ENCODE measurements at regions not wholly inside any gene's neighbourhood (a gene's known extent, or its start where the extent isn't known, plus 50 kb on each side); places are given as distances from the start of the nearest gene placed in this dataset.
"Not testable (repeated sequence)": the region's sequence is repeated elsewhere in the genome, so short reads cannot be mapped to it uniquely, and the experiment has no call there.

DNA sequence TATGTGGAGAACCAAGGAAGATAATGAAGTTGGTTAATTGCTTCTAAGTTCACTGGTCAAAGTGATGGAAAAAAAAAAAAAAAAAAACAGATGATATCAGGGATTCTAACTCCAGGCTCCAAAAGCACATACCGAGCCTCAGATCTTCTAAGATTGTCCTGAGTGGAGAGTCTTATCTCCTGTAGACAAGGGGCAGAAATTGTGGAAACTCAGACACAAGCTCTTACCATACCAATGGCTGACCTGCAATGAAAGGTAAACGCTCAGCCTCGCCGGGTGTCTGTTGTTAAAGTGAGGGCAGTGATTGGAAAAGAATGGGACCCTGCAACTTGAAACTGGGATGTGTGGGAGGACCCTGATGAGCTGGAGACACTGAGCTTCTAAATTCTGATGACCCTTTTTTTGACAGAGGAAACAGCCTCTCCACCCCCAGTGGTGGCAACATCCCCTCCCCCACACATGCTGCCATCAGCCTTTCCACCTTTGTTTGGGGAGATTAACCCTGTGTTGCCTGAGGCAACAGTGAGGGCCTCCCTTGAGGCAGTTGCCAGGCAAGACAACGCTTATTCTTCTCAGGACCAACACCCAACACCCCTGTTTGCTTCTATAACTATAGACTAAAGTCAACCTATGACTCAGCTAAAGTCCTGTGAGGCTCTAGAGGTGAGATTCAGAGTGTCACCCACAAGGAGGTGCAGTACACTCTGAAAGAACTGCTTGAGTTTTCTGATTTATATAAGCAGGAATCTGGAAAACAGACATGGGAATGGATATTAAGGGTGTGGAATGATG is 154.0 kb downstream of the THBS2 start:
- DNase-seq = peak; percentile 72

DNA sequence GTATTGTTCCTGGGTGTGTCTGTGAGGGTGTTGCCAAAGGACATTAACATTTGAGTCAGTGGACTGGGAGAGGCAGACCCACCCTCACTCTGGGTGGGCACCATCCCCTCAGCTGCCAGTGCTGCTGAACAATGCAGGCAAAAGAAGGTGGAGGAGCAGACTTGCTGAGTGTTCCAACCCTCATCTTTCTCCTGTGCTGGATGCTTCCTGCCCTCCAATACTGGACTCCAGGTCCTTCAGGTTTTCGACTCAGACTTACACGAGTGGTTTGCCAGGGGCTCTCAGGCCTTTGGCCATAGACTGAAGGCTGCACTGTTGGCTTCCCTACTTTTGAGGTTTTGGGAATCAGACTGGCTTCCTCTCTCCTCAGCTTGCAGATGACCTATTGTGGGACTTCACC is 155.0 kb downstream of the THBS2 start:
- peak; percentile 29 for DNase-seq

DNA sequence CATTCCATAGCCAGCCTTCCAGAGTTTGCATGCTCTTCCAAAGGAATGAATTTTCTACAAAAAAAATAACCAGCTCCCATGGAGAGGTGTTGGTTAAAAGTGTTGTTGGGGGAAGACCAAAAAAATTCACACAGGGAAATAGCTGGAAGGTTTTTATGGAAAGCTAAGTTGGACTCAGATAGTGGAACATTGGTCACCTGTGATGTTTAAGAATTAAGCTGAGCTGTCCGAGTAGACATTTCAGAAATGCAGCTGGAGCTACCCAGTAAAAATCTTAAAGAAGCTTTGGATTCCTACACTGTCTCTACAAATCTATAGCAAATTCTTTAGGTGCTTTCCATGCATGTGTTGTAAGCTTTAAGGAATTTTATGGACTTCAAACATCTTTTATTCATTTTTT is 155.5 kb downstream of the THBS2 start:
- no peak for DNase-seq

DNA sequence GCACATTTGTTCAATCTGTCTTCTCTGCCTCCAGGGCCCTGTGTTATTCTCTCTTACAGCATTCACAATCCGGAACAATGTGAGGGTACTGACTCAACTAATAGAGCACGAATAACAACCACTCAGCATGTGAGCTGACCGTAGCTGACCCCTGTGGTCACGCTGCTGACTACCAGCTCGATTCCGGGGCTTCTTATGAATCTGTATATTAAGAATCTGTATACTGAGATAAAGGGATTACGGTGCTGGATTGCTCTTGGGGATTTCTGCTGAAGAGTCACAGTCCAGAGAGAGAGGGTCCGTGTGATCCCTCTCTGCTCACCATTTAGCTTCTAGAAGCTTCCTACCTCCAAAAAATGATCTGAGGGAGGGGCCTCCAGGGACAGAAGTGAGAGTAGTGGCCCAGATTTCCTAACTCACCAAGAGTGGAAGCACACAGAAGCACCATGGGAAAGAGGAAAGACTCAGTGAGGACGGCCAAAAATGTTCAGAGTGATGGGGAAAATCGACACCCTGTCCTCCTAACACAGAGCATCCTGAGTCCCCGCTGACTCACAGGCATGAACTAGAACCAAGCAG is 156.2 kb downstream of the THBS2 start:
- peak; percentile 99 for DNase-seq

DNA sequence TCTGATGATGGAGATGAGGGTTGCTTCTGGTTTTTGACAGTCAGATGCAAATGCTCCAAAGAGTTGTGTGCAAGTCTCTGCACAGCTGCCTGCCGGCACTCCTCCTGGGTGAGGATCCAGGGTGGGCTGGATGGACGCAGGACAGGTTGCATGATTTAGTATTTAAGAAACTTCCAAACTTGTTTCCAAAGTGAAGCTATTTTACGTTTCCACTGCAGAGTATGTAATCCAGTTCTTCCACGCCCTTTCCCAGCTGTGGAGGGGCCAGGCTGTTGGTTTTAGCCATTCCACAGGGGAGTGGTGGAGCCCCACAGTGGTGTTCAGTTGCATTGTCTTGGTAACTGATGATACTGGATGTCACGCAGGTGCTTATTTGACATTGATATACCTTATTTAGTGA is 157.3 kb downstream of the THBS2 start:
- DNase-seq = peak; percentile 63

DNA sequence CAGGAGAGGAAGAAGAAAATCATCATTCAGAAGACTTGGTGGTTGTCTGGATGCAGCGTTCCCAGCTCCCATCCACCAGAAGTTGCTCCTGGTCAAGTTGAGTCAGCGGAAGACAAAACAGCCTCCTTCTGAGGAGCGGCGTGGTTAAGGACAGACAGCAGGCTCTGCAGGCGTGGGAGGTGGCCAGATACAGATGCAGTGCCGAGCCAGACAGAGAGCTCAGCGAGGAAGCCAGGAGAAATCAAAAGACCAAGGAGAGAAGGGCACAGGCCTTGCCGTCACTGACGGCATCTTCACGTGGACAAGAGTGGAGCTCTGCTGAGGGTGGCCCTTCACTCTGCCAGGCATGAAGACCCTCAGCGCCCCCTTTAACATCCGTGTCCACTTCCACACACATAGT is 158.5 kb downstream of the THBS2 start:
- no peak for DNase-seq

DNA sequence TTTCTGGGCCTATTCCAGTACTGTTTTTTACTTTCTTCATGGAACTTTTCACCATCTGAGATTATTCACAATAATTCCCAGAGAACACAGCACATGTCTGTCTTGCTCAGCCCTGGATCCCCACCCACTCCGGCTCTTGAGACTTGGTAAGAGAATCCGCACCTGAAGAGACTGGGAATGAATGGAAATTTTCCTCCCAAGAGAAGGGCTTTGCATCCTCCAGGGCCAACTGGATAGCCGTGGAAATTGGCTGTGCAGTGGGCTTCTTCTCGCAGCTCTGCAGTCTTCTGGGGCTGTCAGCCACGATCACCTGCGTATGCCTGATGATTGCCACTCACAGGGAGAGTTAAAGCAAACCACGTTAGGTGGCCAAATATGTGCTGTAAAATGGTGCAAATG is 159.1 kb downstream of the THBS2 start:
- no peak for DNase-seq

DNA sequence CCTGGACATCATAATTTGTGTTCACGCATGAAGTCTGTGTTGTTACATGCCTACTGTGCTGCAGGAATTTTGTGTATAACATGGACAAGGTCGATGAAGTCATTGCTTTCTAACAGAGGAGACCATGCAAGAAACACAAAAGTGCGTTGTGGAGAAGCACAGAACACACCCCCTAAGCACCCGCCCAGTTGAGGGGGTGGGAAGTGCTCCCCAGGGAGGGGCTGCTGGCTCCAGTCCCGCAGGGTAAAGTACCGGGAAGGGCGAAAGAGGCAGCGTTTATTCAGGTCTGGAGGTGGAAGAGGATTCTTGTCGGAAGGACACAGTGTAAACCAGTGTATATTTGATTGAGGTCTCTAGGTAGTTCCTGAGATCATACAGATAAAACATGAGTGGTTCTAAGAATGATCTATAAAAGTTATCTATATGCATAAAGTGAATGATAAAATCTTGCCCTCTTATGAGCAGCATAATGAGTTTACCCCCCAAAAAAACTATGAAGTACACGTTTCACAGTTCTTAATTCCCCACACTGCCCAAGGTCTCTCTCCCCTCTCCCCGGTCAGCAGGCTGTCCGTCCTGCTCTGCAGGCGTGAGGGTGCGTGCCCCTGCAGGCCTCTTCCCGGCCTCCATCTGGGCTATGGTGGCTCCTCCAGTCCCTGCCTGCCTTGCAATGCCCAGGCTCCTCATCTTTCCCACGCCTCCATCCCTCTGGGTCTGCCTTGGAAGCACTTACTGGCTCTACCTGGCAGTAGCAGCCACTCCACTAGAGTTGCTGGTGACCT is 159.7 kb downstream of the THBS2 start:
- no peak for DNase-seq

DNA sequence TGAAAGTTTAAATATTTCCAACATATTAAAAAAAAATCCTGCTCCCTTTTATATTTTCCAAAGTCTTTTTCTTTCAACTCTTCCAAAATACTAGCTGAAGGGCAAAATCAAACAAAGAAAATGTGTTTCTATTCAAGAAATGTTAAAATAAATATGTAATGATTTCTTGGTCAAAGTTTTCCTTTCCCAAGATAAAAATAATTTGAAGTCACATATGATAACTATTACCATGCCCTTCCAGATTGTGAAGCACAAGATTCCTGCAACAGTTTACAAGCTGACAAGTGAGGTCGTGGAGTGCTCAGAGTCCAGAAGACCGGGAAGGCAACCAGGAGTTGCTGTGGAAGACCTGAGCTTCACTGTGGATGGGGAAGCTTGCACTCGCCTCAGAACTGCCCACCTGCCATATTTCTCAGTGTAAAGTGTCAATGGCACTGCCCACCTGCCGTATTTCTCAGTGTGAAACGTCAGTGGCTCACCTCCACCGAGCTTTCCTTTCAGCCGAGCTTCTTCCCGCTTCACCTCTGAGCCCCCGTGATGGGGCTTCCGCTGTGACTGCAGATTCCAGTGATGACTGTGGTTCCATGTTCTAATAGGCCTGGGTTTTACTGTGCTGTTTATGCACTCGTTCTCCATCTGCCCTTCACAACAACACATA is 160.5 kb downstream of the THBS2 start:
- DNase-seq = no peak

DNA sequence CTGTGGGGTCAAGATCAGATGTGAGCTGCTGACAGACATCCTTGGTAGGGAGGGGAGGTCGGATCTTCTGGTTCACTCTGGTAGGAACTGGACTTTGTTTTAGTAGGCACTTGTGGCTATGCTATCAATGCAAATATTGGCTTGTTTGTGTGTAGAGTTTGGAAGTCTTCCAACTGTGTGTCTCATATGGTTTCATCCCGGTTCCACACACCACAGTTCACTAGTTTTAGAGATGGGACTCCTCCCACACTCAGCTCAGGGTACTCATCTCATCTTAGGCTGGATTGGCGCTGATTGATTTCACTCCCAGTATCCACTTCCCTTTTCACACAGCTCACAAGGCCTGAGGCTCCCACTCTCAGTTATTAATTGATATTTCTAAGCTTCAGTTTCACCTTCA is 161.3 kb downstream of the THBS2 start:
- no peak for DNase-seq

DNA sequence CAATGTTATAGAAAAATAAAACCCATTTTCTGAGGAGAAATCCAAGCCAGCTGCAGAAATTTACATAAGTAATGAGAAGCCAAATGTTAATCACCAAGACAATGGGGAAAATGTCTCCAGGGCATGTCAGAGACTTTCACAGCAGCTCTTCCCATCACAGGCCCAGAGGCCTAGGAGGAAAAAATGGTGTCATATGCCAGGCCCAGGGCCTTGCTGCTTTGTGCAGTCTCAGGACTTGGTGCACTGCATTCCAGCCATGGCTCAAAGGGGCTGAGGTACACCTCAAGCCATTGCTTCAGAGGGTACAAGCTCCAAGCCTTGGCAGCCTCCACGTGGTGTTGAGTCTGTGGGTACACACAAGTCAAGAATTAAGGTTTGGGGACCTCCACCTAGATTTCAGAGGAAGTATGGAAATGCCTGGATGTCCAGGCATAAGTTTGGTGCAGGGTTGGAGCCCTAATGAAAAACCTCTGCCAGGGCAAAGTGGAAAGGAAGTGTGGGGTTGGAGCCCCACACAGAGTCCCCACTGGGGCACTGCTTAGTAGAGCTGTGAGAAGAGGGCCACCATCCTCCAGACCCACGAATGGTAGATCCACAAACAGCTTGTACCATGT is 163.0 kb downstream of the THBS2 start:
- not testable (repeated sequence) for DNase-seq

DNA sequence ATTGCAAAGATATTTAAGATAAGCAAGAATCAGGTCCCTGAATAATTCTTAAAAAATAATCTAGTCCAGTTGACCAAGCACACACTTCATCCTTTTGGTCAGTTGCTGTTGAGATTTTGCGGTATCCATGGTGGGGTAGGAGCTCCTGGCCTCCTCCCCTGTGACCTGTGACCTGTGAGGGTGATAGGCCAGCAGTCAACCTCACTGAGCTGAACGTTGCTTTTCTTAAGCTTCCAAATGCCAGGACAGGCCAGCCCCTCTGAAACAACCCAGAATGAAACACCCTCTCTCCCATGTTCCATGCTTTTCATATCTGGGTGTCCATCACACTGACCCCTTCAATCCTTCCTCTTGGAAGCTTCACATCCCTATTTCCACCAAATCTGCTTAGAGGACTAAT is 164.9 kb downstream of the THBS2 start:
- no peak for DNase-seq

DNA sequence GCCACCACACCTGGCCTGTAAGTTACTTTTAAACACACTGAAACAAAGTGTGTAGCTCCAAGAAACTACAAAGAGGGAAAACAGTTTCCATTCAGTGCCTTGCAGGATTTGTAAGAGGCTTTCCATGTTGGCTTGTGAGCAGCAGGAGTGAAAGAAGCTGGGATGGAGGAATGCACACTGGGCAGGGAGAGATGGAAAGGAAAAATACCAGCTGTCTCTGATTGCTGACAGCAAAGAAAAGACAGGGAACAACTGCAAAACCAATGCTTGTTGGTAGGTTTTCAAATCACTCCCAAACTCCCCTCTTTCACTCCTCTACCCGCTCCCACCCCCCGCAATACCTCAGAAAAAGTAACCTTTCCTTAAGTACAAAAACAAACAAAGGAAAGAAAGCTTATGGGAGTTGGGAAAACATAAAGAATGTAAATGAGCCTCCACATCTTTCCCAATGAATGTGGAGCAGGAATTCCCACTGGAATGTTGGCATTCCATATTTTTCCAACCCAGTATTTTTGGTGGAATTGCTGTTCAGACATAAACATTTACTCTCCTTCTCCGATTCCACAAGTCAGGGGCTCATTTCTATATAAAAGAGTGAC is 166.1 kb downstream of the THBS2 start:
- peak; percentile 44 for DNase-seq

DNA sequence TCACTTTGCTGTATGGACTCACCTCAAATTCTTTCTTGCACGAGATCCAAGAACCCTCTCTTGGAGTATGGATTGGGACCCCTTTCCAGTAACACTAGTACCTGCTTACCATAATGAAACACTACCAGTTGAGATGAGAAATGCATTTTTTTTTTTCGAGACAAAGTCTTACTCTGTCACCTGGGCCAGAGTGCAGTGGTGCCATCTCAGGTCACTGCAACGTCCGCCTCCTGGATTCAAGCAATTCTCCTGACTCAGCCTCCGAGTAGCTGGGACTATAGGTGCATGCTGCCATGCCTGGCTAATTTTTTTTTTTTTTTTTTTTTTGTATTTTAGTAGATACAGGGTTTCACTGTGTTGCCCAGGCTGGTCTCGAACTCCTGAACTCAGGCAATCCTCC is 167.0 kb downstream of the THBS2 start:
- not testable (repeated sequence) for DNase-seq

DNA sequence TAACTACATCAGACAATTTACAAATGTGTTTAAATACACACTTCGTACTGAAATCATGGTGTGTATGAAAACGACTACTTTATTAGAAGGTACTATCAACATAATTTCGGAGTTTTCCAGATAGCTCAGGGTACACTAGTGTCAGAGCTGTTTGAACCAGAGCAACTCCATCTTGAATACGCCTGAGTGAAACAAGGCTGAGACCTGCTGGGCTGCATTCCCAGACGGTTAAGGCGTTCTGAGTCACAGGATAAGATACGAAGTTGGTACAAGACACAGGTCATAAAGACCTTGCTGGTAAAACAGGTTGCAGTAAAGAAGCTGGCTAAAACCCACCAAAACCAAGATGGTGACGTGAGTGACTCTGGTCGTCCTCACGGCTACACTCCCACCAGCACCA is 167.6 kb downstream of the THBS2 start:
- peak; percentile 16 for DNase-seq

DNA sequence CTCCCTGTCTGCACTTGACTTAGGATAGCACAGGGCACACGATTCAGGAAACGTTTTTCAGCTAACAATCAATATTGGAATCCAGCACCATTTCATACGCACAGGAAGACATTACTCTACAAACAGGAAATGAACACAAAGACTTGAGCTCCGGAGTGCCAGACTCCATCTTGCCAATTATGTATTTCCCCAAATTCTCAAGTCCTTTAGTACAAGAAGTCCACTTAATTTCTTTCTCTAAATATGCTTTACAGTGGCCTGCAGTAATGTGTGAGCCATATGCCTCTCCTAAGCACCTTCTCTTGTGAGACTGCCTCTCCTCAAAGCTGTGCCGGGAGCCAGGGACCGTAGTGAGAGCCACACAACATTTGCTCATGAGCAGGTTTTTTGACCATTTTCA is 168.2 kb downstream of the THBS2 start:
- DNase-seq = no peak

DNA sequence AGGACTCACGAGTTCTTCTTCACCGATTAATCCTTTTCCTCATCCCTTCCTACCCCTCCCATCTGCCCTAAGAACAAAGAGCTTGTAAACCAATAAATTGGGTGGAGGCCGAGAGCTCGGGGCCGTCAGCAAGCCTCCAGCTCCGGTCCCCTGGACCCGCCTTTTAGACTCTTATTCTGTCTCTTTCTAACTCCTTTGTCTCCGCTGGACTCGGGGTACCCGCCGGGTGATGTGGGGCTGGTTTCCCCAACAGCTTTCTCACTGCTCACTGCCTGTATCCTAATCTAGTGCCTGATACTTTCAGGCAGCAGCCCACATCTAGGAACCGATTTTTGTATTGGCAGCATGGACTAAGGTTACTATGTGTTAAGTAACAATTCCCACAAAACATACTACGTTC is 169.1 kb downstream of the THBS2 start:
- not testable (repeated sequence) for DNase-seq

DNA sequence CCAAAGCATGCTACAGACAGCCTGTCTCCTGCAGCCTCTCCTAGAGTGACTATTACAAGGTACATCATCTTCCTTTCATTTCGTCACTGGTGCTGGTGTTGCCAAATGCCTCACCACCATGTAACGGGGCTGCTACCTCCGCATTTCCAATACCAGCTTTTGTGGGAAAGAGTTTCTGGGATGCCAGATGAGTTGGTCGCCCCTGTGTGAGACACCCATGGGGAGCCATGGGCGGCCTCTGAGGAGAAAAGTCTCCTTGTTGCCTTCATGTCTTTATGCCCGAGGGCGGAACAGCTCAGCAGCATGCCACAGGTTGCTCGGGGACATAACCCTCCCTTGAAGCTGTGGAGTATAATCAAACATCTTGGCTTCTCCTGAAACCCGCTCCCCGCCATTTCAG is 169.6 kb downstream of the THBS2 start:
- DNase-seq = no peak

DNA sequence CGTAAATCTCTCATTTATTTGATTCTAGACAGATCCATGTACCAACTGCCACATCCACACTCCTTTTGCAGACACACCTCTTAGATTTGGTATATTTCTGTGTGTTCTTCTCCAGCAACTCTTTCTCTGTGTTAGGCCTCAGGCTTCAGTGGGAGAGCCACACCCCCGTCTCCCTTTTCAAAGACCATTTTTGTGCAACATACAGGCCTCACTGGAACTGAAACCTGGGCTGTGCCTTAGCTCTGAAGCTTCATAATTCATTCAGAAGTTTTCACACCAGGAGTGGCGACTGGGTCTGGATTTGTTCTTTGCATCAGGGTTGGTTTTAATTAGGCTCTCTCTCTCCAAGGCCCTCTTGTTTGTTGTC is 170.2 kb downstream of the THBS2 start:
- no peak for DNase-seq

DNA sequence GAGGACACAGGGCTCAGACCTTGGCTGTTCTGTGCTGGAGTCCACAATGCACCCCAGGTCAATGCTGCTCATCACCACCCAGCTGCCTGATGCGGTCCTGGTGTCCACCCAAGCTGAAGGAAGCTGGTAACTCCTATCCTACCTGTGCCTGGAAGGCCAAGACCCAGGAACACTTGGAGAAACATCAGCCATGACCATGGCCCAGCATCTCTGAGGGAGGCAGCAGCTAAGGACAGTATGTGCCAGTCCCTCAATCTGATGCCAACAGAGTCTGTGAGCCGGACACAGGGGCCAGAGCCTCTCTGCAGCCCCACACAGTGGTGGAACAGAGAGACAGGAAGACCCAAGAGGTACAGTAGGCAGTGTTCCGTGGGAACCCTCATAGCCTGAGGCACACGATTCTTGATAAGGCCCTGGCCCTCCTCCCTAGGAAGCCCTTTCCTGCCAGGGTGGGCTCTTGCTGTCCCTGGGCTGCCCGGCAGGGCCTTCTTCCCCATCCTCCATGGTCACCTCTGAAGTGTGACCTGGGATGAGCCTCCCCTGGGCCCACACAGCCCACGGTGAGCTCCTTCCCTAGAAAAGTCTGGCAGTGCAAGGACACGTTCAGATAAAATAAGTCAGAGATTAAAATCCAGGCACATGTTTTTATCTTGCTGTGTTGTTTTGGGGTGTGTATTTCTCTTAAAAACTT is 170.7 kb downstream of the THBS2 start:
- no peak for DNase-seq

DNA sequence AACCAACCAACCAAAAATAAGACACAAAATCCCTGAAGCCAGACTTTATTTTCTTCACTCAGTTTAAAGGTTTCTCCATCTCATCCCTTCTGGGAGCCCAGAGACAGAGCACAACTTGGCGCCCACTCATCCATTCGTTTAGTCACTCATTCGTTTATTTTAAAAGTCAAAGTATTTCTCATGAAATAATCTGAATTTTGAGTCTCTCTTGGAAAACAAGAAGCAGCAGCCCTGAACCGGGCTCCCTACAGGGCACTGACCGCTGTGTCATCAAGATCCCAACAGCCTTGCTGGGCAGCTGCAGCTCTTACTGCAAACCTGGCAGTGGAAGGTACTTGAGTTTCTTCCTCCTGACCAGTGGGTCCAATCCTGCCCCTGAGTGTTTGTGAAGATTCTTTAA is 171.6 kb downstream of the THBS2 start:
- no peak for DNase-seq

DNA sequence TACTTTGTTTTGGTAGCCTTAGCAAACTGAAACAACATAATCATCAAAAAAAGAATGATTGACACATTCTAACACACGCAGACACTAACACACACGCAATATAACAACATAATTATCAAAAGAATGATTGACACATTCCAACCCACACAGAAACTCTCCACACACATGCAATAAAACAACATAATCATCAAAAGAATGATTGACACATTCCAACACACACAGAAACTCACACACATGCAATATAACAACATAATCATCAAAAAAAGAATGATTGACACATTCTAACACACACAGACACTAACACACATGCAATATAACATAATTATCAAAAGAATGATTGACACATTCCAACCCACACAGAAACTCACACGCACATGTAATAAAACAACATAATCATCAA is 172.4 kb downstream of the THBS2 start:
- DNase-seq = no peak
